Gastrocnemius medialis (tissue), 4 donors: ENCODE measurements at regions not wholly inside any gene's neighbourhood (a gene's known extent, or its start where the extent isn't known, plus 50 kb on each side); places are given as distances from the start of the nearest gene placed in this dataset.
A peak's percentile ranks its signal among the peaks of the same experiment; 100 is the strongest.
"Not testable (repeated sequence)": the region's sequence is repeated elsewhere in the genome, so short reads cannot be mapped to it uniquely, and the experiment has no call there.

ENCODE experiments used
- ATAC-seq, 2 donors: fragments of 150-250 bp; one replicate each; pipeline ENCODE4 v1.9.1; 2016
- DNase-seq, 2 donors: peaks; one replicate each; pipeline ENCODE4 v3.0.0-alpha.2; 2019
- H3K27ac ChIP-seq, 4 donors: fragments of 200-600 bp; sonication (generic); 1 replicate in 1 of 4; 2 replicates in 3 of 4; pipeline ENCODE4 v1.5.1; 2016 to 2018; ENCODE audit warnings: mild to moderate bottlenecking in 2 of 4, moderate library complexity in 1 of 4
- H3K27me3 ChIP-seq, 3 donors: fragments of 200-600 bp; sonication (generic) in 2 of 3; 1 replicate in 1 of 3; 2 replicates in 2 of 3; pipeline versions ENCODE4 v1.5.1 to v1.6.0; 2016 to 2019; ENCODE audit warnings: mild to moderate bottlenecking in 1 of 3, moderate library complexity in 1 of 3
- H3K36me3 ChIP-seq, 2 donors: fragments of 200-600 bp; sonication (generic) in 1 of 2; one replicate each; pipeline ENCODE4 v1.5.1; 2017 to 2018
- H3K4me1 ChIP-seq, 2 donors: fragments of 200-600 bp; sonication (generic) in 1 of 2; one replicate each; pipeline ENCODE4 v1.5.1; 2016 to 2017; ENCODE audit warnings: mild to moderate bottlenecking in 2 of 2
- H3K4me3 ChIP-seq, 4 donors: fragments of 200-600 bp; sonication (generic) in 3 of 4; 1 replicate in 1 of 4; 2 replicates in 3 of 4; pipeline ENCODE4 v1.5.1; 2016 to 2019; ENCODE audit warnings: mild to moderate bottlenecking in 2 of 4
- H3K9me3 ChIP-seq, 3 donors: fragments of 200-600 bp; sonication (generic) in 2 of 3; 1 replicate in 1 of 3; 2 replicates in 2 of 3; pipeline ENCODE4 v1.5.1; 2016 to 2019
- CTCF ChIP-seq, 5 experiments: fragments of 450-650 bp in 3 of 5; fragments of 200-600 bp in 2 of 5; sonication (generic) in 2 of 5; IDR thresholded peaks in 4 of 5; conservative IDR thresholded peaks in 1 of 5; 1 replicate in 4 of 5; 2 replicates in 1 of 5; pipeline ENCODE4 v1.5.1; 2016 to 2019; ENCODE audit warnings: antibody characterized with exemption in 5 of 5, mild to moderate bottlenecking in 3 of 5, moderate library complexity in 3 of 5
- POLR2A ChIP-seq, 2 donors: fragments of 450-650 bp; IDR thresholded peaks; one replicate each; pipeline ENCODE4 v1.6.1; 2017; ENCODE audit warnings: antibody characterized with exemption in 2 of 2, mild to moderate bottlenecking in 2 of 2, moderate library complexity in 2 of 2
- in situ Hi-C, 4 donors: fragments of 200-750 bp; cut with MboI; loops; one replicate each; pipeline versions ENCODE4 v1.15.0 to v1.8.0; 2017; ENCODE audit warnings: low sequenced_read_pairs in 4 of 4
- intact Hi-C: fragments of 100-400 bp; cut with DNase I; formaldehyde crosslinking; loops from one replicate; pipeline ENCODE4 v1.15.1; 2023; ENCODE audit warnings: low total_unique reads

- Histone ChIP-seq H3K9me3 (no peaks in the 10 kb centered on the region), H3K4me1 (no peaks in the 10 kb centered on the region), H3K27ac (no peak overlapping the region), H3K36me3 (no peaks in the 10 kb centered on the region), H3K4me3 (no peak overlapping the region), H3K27me3 (no peaks in the 10 kb centered on the region)
- no peak for DNase-seq
- TF ChIP-seq CTCF (IDR thresholded peaks at IDR 0.05 in 4 of 5, conservative IDR thresholded peaks at IDR 0.05 in 1 of 5) (no peak), POLR2A (IDR thresholded peaks at IDR 0.05) (no peak)
- in situ Hi-C loops: no loop called here
- ATAC-seq: no peak
- intact Hi-C loops: no loop called here
Measured at GRCh38 chr5:41995193-41995592, 70.1 kb downstream of the FBXO4 start.

GRCh38 chr5:42001673-42002072 is 76.6 kb downstream of the FBXO4 start:
- Histone ChIP-seq H3K4me3 (no peak overlapping the region), H3K4me1 (no peaks in the 10 kb centered on the region), H3K27me3 (no peaks in the 10 kb centered on the region), H3K9me3 (no peaks in the 10 kb centered on the region), H3K27ac (no peak overlapping the region), H3K36me3 (no peaks in the 10 kb centered on the region)
- ATAC-seq: no peak
- no peak for TF ChIP-seq CTCF (IDR thresholded peaks at IDR 0.05 in 4 of 5, conservative IDR thresholded peaks at IDR 0.05 in 1 of 5)
- no peak for TF ChIP-seq POLR2A (IDR thresholded peaks at IDR 0.05)
- no peak for DNase-seq
- in situ Hi-C loops: loop anchor here in 3 of 4 donors (10.0 kb wide), 1 partner anchor 763 kb away; no protein-coding TSS in a partner anchor
- intact Hi-C loops: loop anchor here (10.0 kb wide), 1 partner anchor 763 kb away; no protein-coding TSS in a partner anchor

GRCh38 chr5:42003852-42004251 is 78.8 kb downstream of the FBXO4 start:
- not testable (repeated sequence) for H3K4me1 ChIP-seq, H3K27ac ChIP-seq, DNase-seq, H3K4me3 ChIP-seq, H3K9me3 ChIP-seq, H3K27me3 ChIP-seq, H3K36me3 ChIP-seq, ATAC-seq
- in situ Hi-C loops: loop anchor here in 3 of 4 donors (10.0 kb wide), 1 partner anchor 761 kb away; no protein-coding TSS in a partner anchor
- intact Hi-C loops: loop anchor here (10.0 kb wide), 1 partner anchor 761 kb away; no protein-coding TSS in a partner anchor

GRCh38 chr5:42005561-42006153 is 80.6 kb downstream of the FBXO4 start:
- intact Hi-C loops: loop anchor here (10.0 kb wide), 1 partner anchor 759 kb away; no protein-coding TSS in a partner anchor
- TF ChIP-seq POLR2A (IDR thresholded peaks at IDR 0.05): no peak
- peak; percentile 7 to 55 (median 38) for TF ChIP-seq CTCF (IDR thresholded peaks at IDR 0.05 in 4 of 5, conservative IDR thresholded peaks at IDR 0.05 in 1 of 5)
- no peak overlapping the region for H3K4me3 ChIP-seq
- DNase-seq (no peak), ATAC-seq (no peak)
- H3K9me3 ChIP-seq: no peaks in the 10 kb centered on the region
- in situ Hi-C loops: loop anchor here in 3 of 4 donors (10.0 kb wide), 1 partner anchor 759 kb away; no protein-coding TSS in a partner anchor
- no peaks in the 10 kb centered on the region for H3K27me3 ChIP-seq
- H3K4me1 ChIP-seq: no peaks in the 10 kb centered on the region
- no peaks in the 10 kb centered on the region for H3K36me3 ChIP-seq
- no peak overlapping the region for H3K27ac ChIP-seq

- no peak for TF ChIP-seq CTCF (IDR thresholded peaks at IDR 0.05 in 4 of 5, conservative IDR thresholded peaks at IDR 0.05 in 1 of 5)
- no peak for TF ChIP-seq POLR2A (IDR thresholded peaks at IDR 0.05)
- in situ Hi-C loops (no loop called here), intact Hi-C loops (no loop called here)
- Histone ChIP-seq H3K27me3 (no peaks in the 10 kb centered on the region), H3K4me3 (no peak overlapping the region), H3K36me3 (no peaks in the 10 kb centered on the region), H3K4me1 (no peaks in the 10 kb centered on the region), H3K27ac (no peak overlapping the region), H3K9me3 (no peaks in the 10 kb centered on the region)
- no peak for DNase-seq
- ATAC-seq: no peak
Measured at GRCh38 chr5:42013561-42013960, 88.5 kb downstream of the FBXO4 start.
